ENCODE measurements at regions not wholly inside any gene's neighbourhood (a gene's known extent, or its start where the extent isn't known, plus 50 kb on each side); places are given as distances from the start of the nearest gene placed in this dataset.

- TF ChIP-seq CTCF (IDR thresholded peaks at IDR 0.05 in 2 of 3, conservative IDR thresholded peaks at IDR 0.05 in 1 of 3; ENCODE audit: borderline replicate concordance in 1 of 3, insufficient read depth in 1 of 3, low read depth in 2 of 3, low read length in 2 of 3) (no peak), CBX3 (IDR thresholded peaks at IDR 0.05; ENCODE audit: low read depth) (no peak), SRF (IDR thresholded peaks at IDR 0.05; ENCODE audit: low read depth) (no peak), EZH2phosphoT487 (IDR thresholded peaks at IDR 0.05; ENCODE audit: borderline replicate concordance) (no peak)
Measured at GRCh38 chr7:131000873-131001272, 266.9 kb upstream of the KLF14 start (continued).

DNA sequence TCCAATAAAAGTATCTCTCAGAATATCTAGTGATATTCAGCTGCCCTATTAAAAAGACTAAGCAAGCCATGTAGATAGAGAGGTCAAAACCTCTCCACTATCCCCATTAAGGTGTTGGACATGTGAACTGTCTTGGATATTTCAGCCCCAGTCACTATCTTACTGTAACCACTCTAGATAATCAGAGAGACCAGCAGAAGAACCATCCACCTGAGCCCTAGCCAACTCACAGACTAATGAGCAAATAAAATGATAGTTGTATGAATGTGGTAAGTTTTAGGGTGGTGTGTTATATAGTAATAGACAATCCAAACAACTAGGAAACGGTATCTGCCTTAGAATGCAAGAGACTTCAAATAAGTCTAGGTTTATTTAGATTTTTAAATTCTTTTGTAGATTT is 268.6 kb upstream of the KLF14 start:
- intact Hi-C loops (cut with micrococcal nuclease) = no loop called here
- Histone ChIP-seq H3K9me2 (ENCODE audit: insufficient read depth) (no peaks in the 10 kb centered on the region), H3K4me1 (ENCODE audit: control insufficient read depth in 1 of 2, insufficient read depth in 2 of 2, low read length in 2 of 2) (peaks cover 89 to 96% of the 10 kb centered on the region in 2 experiments), H3K27ac (ENCODE audit: low read depth, low read length) (peak overlapping the region; percentile 100), H3K36me3 (ENCODE audit: control insufficient read depth in 1 of 2, insufficient read depth in 2 of 2, low read length in 2 of 2) (no peaks in the 10 kb centered on the region), H3K4me3 (replicated peaks in 1 of 2; ENCODE audit: low read depth in 1 of 2, low read length in 2 of 2) (no peak overlapping the region), H4K20me1 (ENCODE audit: insufficient read depth) (no peaks in the 10 kb centered on the region), H3K4me2 (ENCODE audit: low read length) (0 out of 2 replicates have a peak overlapping the region, but pooled peaks have one; percentile 10), H2AFZ (ENCODE audit: low read depth, low read length, poor library complexity, severe bottlenecking) (no peak overlapping the region), H3K9me3 (ENCODE audit: control insufficient read depth in 1 of 2, insufficient read depth in 1 of 2, low read depth in 1 of 2, low read length in 2 of 2) (no peaks in the 10 kb centered on the region), H3K9ac (ENCODE audit: low read length) (peak overlapping the region; percentile 28; the same call in 1 of the 2 replicates), H3K27me3 (ENCODE audit: insufficient read depth, low read length) (no peaks in the 10 kb centered on the region), H3K79me2 (ENCODE audit: insufficient read depth, low read length) (peaks cover 89% of the 10 kb centered on the region)
- ATAC-seq (no peak), DNase-seq (ENCODE audit: low read depth, low spot score) (no peak)
- CTCF ChIA-PET = interaction anchor here (0.6 to 2.6 kb wide), 2 partner anchors 20 to 107 kb away, joined by 3 to 8 read pairs; no protein-coding TSS in a partner anchor
- POLR2A ChIA-PET = interaction anchor here (0.8 to 2.3 kb wide), 2 partner anchors 98 to 108 kb away, joined by 3 to 5 read pairs; no protein-coding TSS in a partner anchor
- TF ChIP-seq POLR2AphosphoS5 (IDR thresholded peaks at IDR 0.05; ENCODE audit: low read depth, low read length) = no peak
- no peak for TF ChIP-seq SP1 (IDR thresholded peaks at IDR 0.05; ENCODE audit: low read depth)
- RAD21 ChIA-PET (ENCODE audit: low non-redundant PET in 1 of 2, low total read pairs in 2 of 2, uncharacterized antibody in 2 of 2, unreplicated experiment in 2 of 2) = no interaction called here
- BruUV-seq (replicated peaks) = no TSS peak
